GM19023 (cell line): ENCODE measurements at regions not wholly inside any gene's neighbourhood (a gene's known extent, or its start where the extent isn't known, plus 50 kb on each side); places are given as distances from the start of the nearest gene placed in this dataset.

Source experiments
- ATAC-seq: cut with Tn5 transposase; IDR thresholded peaks from one replicate; pipeline ENCODE4 v1.9.1; 2021; ENCODE audit warnings: mild to moderate bottlenecking, moderate library complexity; ENCODE audit not compliant: unreplicated experiment

GRCh38 chr7:41756650-41757182 lies 53.8 kb upstream of the INHBA start:
- ATAC-seq = no peak

GRCh38 chr7:41755096-41755495 lies 52.2 kb upstream of the INHBA start:
- ATAC-seq = no peak

- no peak for ATAC-seq
Observed at GRCh38 chr7:41754046-41754445, 51.2 kb upstream of the INHBA start.
